ENCODE measurements at regions not wholly inside any gene's neighbourhood (a gene's known extent, or its start where the extent isn't known, plus 50 kb on each side); places are given as distances from the start of the nearest gene placed in this dataset.

DNA sequence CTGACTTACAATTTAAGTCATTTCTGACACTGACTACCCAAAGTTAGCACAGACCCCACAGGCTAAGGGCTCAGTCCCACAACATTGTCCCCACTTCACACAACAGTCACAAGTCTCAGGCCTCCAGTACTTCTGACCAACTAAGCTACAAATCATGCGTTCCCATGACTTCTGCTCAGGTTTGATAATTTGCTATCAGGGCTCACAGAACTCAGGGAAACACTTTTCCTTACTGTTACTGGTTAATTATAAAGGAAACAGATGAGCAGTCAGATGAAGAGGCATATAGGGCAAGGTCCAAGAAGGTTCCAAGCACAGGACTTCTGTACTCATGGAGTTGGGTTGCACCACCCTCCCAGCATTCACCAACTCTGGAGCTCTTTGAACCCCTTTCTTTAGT is 151.2 kb upstream of the TNR start:
- no peak for DNase-seq (ENCODE audit: low read depth in 2 of 2)
- TF ChIP-seq, protein P1, sequence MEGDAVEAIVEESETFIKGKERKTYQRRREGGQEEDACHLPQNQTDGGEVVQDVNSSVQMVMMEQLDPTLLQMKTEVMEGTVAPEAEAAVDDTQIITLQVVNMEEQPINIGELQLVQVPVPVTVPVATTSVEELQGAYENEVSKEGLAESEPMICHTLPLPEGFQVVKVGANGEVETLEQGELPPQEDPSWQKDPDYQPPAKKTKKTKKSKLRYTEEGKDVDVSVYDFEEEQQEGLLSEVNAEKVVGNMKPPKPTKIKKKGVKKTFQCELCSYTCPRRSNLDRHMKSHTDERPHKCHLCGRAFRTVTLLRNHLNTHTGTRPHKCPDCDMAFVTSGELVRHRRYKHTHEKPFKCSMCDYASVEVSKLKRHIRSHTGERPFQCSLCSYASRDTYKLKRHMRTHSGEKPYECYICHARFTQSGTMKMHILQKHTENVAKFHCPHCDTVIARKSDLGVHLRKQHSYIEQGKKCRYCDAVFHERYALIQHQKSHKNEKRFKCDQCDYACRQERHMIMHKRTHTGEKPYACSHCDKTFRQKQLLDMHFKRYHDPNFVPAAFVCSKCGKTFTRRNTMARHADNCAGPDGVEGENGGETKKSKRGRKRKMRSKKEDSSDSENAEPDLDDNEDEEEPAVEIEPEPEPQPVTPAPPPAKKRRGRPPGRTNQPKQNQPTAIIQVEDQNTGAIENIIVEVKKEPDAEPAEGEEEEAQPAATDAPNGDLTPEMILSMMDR (IDR thresholded peaks at IDR 0.05; ENCODE audit: low read depth, low read length) = no peak
- H3K4me3 ChIP-seq (replicated peaks in 1 of 2; ENCODE audit: low read depth in 2 of 2, low read length in 2 of 2) = no peak overlapping the region

DNA sequence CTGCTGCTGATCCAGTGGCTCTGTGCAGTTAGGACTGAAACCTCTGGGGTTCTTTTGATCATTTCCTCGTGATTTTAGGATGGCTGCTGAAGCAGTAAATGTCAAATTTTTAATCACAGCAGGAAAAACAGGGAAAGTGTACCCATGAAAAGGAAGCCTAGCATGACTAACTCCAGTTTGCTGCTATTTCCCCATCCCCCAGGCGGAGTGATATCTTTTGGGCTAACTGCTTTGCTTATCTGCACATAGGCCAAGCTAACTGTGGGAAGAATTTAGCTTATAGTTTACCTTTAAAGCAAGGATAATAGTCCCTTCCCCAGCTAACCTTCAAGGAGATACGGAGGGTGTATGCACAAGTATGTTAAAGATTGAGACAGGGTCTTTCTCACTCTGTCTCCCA is 149.8 kb upstream of the TNR start:
- no peak overlapping the region for H3K4me3 ChIP-seq (replicated peaks in 1 of 2; ENCODE audit: low read depth in 2 of 2, low read length in 2 of 2)
- DNase-seq (ENCODE audit: low read depth in 2 of 2) = peak in 1 of 2 donors; percentile 11
- TF ChIP-seq, protein P1 (IDR thresholded peaks at IDR 0.05; ENCODE audit: low read depth, low read length) = no peak

DNA sequence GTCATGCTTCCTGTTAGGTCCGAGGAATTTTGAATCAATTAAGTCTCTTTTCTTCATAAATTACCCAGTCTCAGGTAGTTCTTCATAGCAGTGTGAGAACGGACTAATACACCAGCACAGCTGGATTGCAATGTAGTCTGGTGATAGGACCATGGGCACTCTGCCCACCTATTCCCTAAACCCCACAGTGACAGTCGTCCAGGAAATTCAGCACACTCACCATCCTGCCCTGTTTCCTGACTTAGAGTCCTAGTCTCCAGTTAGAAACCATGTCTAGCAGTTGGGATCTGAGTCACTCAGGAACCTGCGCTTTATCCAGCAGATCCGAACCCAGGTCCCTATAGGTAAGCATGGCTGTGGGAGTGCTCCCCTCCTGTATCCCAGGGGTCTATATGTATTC is 149.3 kb upstream of the TNR start:
- TF ChIP-seq, protein P1 (IDR thresholded peaks at IDR 0.05; ENCODE audit: low read depth, low read length) = no peak

DNA sequence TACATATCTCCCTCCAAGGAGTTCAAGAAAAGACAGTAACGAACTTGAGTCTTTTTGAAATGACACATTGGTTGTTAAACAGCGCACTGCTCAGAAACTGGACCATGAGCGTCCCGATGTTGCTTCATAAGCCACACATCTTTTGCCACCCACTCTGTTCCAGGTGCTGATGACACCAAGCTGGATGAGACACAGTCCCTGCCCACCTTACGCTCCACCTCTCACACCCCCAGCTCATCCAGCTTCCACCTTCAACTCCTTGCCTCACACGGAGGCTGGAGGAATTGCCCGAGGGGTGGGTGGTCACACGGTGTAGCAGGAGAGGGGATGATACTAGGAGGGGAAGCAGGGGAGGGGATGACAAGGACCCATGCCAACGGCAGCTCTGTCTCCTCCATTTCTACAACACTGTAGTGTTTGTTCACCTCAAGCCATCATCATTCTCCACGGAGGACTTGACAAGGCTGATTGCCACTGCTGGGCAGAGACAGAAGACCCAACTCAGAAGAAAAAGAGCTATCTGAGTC is 148.5 kb upstream of the TNR start:
- TF ChIP-seq, protein P1 (IDR thresholded peaks at IDR 0.05; ENCODE audit: low read depth, low read length) = no peak

More for the DNA sequence above, 149.3 kb upstream of the TNR start:
- H3K4me3 ChIP-seq (replicated peaks in 1 of 2; ENCODE audit: low read depth in 2 of 2, low read length in 2 of 2) = no peak overlapping the region
- DNase-seq (ENCODE audit: low read depth in 2 of 2) = no peak

DNA sequence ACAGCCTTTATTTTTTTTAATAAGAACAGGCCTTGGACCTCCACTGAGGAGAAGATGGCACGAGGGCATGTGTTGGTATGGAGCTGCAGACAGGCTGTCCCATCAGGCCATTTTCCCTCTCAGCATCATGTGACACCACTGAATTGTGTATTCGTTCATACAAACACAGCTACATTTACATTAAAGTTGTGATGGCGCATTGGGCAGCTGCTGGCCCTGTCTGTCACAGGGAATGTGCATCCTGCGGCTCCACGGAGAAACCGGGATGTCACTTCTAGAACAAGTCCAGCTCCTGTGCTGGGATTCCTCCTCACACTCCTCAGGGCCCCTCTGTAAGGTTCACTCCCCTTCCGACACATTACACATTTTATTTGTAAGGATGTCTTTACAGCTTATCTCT is 147.6 kb upstream of the TNR start:
- TF ChIP-seq, protein P1 (IDR thresholded peaks at IDR 0.05; ENCODE audit: low read depth, low read length) = no peak
- H3K4me3 ChIP-seq (replicated peaks in 1 of 2; ENCODE audit: low read depth in 2 of 2, low read length in 2 of 2) = no peak overlapping the region
- DNase-seq (ENCODE audit: low read depth in 2 of 2) = no peak

More for the DNA sequence above, 148.5 kb upstream of the TNR start:
- H3K4me3 ChIP-seq (replicated peaks in 1 of 2; ENCODE audit: low read depth in 2 of 2, low read length in 2 of 2) = no peak overlapping the region
- DNase-seq (ENCODE audit: low read depth in 2 of 2) = no peak

DNA sequence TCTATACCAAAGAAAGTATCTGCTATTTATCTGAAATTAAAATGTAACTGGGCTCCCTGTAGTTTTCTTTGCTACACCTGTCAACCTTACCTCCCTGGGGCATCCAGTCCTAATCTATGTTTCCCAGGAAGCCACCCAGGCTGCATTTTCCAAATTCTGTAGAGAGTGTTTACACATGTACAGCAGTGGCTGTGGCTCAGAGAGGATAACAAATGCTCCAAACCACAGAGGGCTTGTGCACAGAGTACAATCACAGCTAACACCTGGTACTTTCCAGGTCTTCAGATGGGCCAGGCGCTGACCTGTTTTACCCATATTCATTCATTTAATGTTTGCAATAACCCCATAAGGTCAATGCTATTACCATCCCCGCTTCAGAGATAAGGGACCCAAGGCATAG is 146.5 kb upstream of the TNR start:
- TF ChIP-seq, protein P1 (IDR thresholded peaks at IDR 0.05; ENCODE audit: low read depth, low read length) = no peak
- DNase-seq (ENCODE audit: low read depth in 2 of 2) = no peak

DNA sequence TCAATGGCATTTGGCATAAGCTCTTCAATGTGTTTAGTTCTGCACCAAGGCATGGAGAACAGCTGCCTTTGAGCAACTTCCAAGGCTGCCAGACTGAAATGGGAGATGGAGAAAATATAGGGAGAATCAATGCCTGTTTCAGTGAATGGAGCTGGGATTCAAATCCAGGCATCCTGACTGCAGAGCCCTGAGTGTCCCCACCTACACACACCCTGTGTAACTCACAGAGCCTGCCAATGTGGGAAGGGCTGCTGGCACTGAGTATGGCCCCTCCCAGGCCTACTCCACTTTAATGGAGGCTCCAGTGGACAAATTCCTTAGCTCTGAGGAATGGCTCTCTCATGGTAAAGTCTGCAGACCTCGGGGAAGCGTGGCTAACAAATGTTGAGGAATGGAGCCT is 145.6 kb upstream of the TNR start:
- TF ChIP-seq, protein P1 (IDR thresholded peaks at IDR 0.05; ENCODE audit: low read depth, low read length) = no peak
- DNase-seq (ENCODE audit: low read depth in 2 of 2) = peak in 1 of 2 donors; percentile 2
- no peak overlapping the region for H3K4me3 ChIP-seq (replicated peaks in 1 of 2; ENCODE audit: low read depth in 2 of 2, low read length in 2 of 2)

More for the DNA sequence above, 146.5 kb upstream of the TNR start:
- H3K4me3 ChIP-seq (replicated peaks in 1 of 2; ENCODE audit: low read depth in 2 of 2, low read length in 2 of 2) = no peak overlapping the region

Measured in cardiac fibroblast (primary cell).